BJ (cell line): ENCODE measurements at regions not wholly inside any gene's neighbourhood (a gene's known extent, or its start where the extent isn't known, plus 50 kb on each side); places are given as distances from the start of the nearest gene placed in this dataset.

ENCODE experiments used
- CTCF ChIA-PET: fragments of 350-600 bp; formaldehyde crosslinking; extraction: SDS; loops from one replicate; lab custom pipeline; 2021; ENCODE audit warnings: antibody characterized with exemption, inconsistent platforms; lab: Yijun Ruan, JAX
- POLR2A ChIA-PET: fragments of 300-600 bp; sonication (Branson Sonifier 250); formaldehyde crosslinking; extraction: SDS; loops from one replicate; lab custom pipeline; 2021; ENCODE audit warnings: antibody characterized with exemption; lab: Charles Lee
- DNase-seq: peaks from one replicate; pipeline ENCODE4 v3.0.0-alpha.2; 2011; ENCODE audit warnings: low read depth
- H3K27me3 ChIP-seq: 2 replicates; pipeline ENCODE4 v1.6.0; 2011; ENCODE audit warnings: low read length; ENCODE audit not compliant: control insufficient read depth, insufficient read depth
- H3K36me3 ChIP-seq: 2 replicates; pipeline ENCODE4 v1.5.1; 2011; ENCODE audit warnings: low read length; ENCODE audit not compliant: control insufficient read depth, insufficient read depth
- H3K4me3 ChIP-seq: 2 replicates; pipeline ENCODE4 v1.5.1; 2011; ENCODE audit warnings: low read depth, mild to moderate bottlenecking, control low read depth, low read length
- CTCF ChIP-seq: IDR thresholded peaks from 2 replicates; pipeline ENCODE4 v1.5.1; 2011; ENCODE audit warnings: low read depth, mild to moderate bottlenecking, control low read depth, inconsistent platforms, low read length, moderate library complexity; ENCODE audit not compliant: insufficient read depth

- H3K4me3 ChIP-seq: no peak overlapping the region
- H3K36me3 ChIP-seq: no peaks in the 10 kb centered on the region
- CTCF ChIA-PET: no interaction called here
- H3K27me3 ChIP-seq: no peaks in the 10 kb centered on the region
- no peak for DNase-seq
- POLR2A ChIA-PET: no interaction called here
- TF ChIP-seq CTCF: no peak
Observed at GRCh38 chrX:94635003-94635402, 961.0 kb downstream of the FAM133A start.

- ChIA-PET CTCF (no interaction called here), POLR2A (no interaction called here)
- no peaks in the 10 kb centered on the region for H3K36me3 ChIP-seq
- TF ChIP-seq CTCF: no peak
- no peak overlapping the region for H3K4me3 ChIP-seq
- no peak for DNase-seq
- H3K27me3 ChIP-seq: no peaks in the 10 kb centered on the region
Observed at GRCh38 chrX:94645726-94646125, 971.7 kb downstream of the FAM133A start.

DNA sequence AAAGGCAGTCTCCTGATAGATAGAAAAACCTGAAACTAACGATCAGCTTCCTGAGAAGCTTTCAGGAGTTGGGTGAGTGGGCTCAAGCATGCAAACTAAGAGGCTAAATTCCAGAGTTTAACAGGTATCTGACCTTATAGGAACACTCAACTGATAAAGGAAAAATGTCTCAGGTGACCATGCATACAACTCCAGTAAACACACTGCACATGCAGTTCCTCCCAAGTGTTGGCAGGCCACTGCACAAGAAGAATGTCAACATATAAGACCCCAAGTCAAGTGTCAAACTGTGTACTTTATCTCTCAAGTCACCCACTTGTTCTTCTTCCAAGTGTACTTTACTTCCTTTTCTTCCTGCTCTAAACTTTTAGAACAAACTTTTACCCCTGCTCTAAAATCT lies 981.2 kb downstream of the FAM133A start:
- Histone ChIP-seq H3K27me3 (no peaks in the 10 kb centered on the region), H3K4me3 (no peak overlapping the region), H3K36me3 (no peaks in the 10 kb centered on the region)
- no peak for TF ChIP-seq CTCF
- ChIA-PET CTCF (no interaction called here), POLR2A (no interaction called here)
- DNase-seq: no peak

GRCh38 chrX:94662689-94663088 lies 988.7 kb downstream of the FAM133A start:
- ChIA-PET POLR2A (no interaction called here), CTCF (no interaction called here)
- Histone ChIP-seq H3K4me3 (no peak overlapping the region), H3K27me3 (no peaks in the 10 kb centered on the region), H3K36me3 (no peaks in the 10 kb centered on the region)
- no peak for TF ChIP-seq CTCF
- DNase-seq: no peak

DNA sequence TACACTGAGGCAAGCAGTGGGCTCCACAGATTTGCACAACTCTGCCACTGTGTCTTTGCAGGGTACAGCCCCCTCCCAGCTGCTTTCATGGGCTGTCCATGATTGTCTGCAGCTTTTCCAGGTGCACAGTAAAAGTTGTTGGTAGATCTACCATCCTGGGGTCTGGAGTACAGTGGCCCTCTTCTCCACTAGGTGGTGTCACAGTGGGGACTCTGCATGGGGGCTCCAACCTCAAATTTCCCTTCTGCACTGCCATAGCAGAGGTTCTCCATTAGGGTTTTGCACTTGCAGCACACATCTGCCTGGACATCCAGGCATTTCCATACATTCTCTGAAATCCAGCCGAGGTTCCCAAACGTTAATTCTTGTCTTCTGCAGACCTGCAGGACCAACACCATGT lies 1002.3 kb downstream of the FAM133A start:
- no peak overlapping the region for H3K4me3 ChIP-seq
- no peaks in the 10 kb centered on the region for H3K36me3 ChIP-seq
- ChIA-PET POLR2A (no interaction called here), CTCF (no interaction called here)
- no peak for TF ChIP-seq CTCF
- no peaks in the 10 kb centered on the region for H3K27me3 ChIP-seq
- DNase-seq: no peak

GRCh38 chrX:94686071-94686470 lies 1012.1 kb downstream of the FAM133A start:
- no peak for DNase-seq
- POLR2A ChIA-PET: no interaction called here
- H3K4me3 ChIP-seq: no peak overlapping the region
- H3K27me3 ChIP-seq: no peaks in the 10 kb centered on the region
- no peaks in the 10 kb centered on the region for H3K36me3 ChIP-seq
- CTCF ChIA-PET: no interaction called here
- TF ChIP-seq CTCF: no peak
